GM23338 (cell line): ENCODE measurements at regions not wholly inside any gene's neighbourhood (a gene's known extent, or its start where the extent isn't known, plus 50 kb on each side); places are given as distances from the start of the nearest gene placed in this dataset.

Experiments used
- ATAC-seq: fragments of 200-7000 bp; cut with Tn5 transposase; 3 replicates; pipeline ENCODE4 v1.9.1; 2020
- DNase-seq: peaks from one replicate; pipeline ENCODE4 v3.0.0-alpha.2; 2015; ENCODE audit warnings: low spot score
- H2AFZ ChIP-seq: fragments of 200-600 bp; sonication (generic); 2 replicates; pipeline ENCODE4 v1.8.0; 2016; ENCODE audit warnings: antibody characterized with exemption, mild to moderate bottlenecking, moderate library complexity
- H3F3A ChIP-seq: fragments of 200-600 bp; sonication (generic); replicated peaks from 2 replicates; pipeline ENCODE4 v1.8.0; 2017; ENCODE audit warnings: antibody characterized with exemption, mixed run types, low read depth
- H3K27ac ChIP-seq: fragments of 200-600 bp; sonication (generic); 2 replicates; pipeline ENCODE4 v1.6.1; 2016; ENCODE audit warnings: low read depth
- H3K27me3 ChIP-seq: fragments of 200-600 bp; sonication (generic); 2 replicates; pipeline ENCODE4 v1.8.0; 2016; ENCODE audit warnings: mild to moderate bottlenecking, mixed run types, moderate library complexity; ENCODE audit not compliant: insufficient read depth
- H3K36me3 ChIP-seq: fragments of 200-600 bp; sonication (generic); 2 replicates; pipeline ENCODE4 v1.8.0; 2016; ENCODE audit warnings: mild to moderate bottlenecking; ENCODE audit not compliant: insufficient read depth
- H3K4me1 ChIP-seq: fragments of 200-600 bp; sonication (generic); 2 replicates; pipeline ENCODE4 v1.8.0; 2016; ENCODE audit warnings: mild to moderate bottlenecking, moderate library complexity; ENCODE audit not compliant: insufficient read depth
- H3K4me2 ChIP-seq: fragments of 200-600 bp; sonication (generic); 2 replicates; pipeline ENCODE4 v1.7.1; 2017; ENCODE audit warnings: mixed run types
- H3K4me3 ChIP-seq: fragments of 200-600 bp; sonication (generic); 2 replicates; pipeline ENCODE4 v1.6.1; 2016; ENCODE audit warnings: mixed run types
- H3K79me2 ChIP-seq: fragments of 200-600 bp; sonication (generic); replicated peaks from 2 replicates; pipeline ENCODE4 v1.8.0; 2017; ENCODE audit warnings: mild to moderate bottlenecking; ENCODE audit not compliant: insufficient read depth
- H3K9me2 ChIP-seq: fragments of 200-600 bp; sonication (generic); 2 replicates; pipeline ENCODE4 v1.8.0; 2017; ENCODE audit not compliant: insufficient read depth
- H4K20me1 ChIP-seq: fragments of 200-600 bp; sonication (generic); replicated peaks from 2 replicates; pipeline ENCODE4 v1.8.0; 2017; ENCODE audit warnings: mild to moderate bottlenecking; ENCODE audit not compliant: insufficient read depth
- H3K27ac Mint-ChIP-seq: 2 replicates; pipeline ENCODE4 v1.8.0; 2020; ENCODE audit warnings: inconsistent platforms, mild to moderate bottlenecking, moderate library complexity, mixed read lengths
- H3K27me3 Mint-ChIP-seq: 3 replicates; pipeline ENCODE4 v1.8.0; 2022; ENCODE audit warnings: low read depth, mild to moderate bottlenecking, moderate library complexity, mixed read lengths, inconsistent platforms; ENCODE audit not compliant: insufficient read depth, poor library complexity
- H3K36me3 Mint-ChIP-seq: 3 replicates; pipeline ENCODE4 v1.8.0; 2021; ENCODE audit warnings: low read depth, mild to moderate bottlenecking, inconsistent platforms, moderate library complexity, mixed read lengths
- H3K4me1 Mint-ChIP-seq: 3 replicates; pipeline ENCODE4 v1.8.0; 2020; ENCODE audit warnings: mild to moderate bottlenecking, inconsistent platforms, mixed read lengths
- H3K4me3 Mint-ChIP-seq: 3 replicates; pipeline ENCODE4 v1.8.0; 2021; ENCODE audit warnings: moderate library complexity, mild to moderate bottlenecking, inconsistent platforms, mixed read lengths
- H3K9me3 Mint-ChIP-seq: 3 replicates; pipeline ENCODE4 v1.8.0; 2020; ENCODE audit warnings: moderate library complexity, mild to moderate bottlenecking, inconsistent platforms, mixed read lengths
- CREB1 ChIP-seq: fragments of 250-450 bp; sonication (Bioruptor Pico); IDR thresholded peaks from 2 replicates; pipeline ENCODE4 v1.5.0; 2020; ENCODE audit warnings: low read depth, mild to moderate bottlenecking, moderate library complexity
- EZH2 ChIP-seq: fragments of 200-600 bp; sonication (generic); IDR thresholded peaks from one replicate; pipeline ENCODE4 v1.8.0; 2017; ENCODE audit warnings: antibody characterized with exemption, mild to moderate bottlenecking, low read depth; ENCODE audit not compliant: unreplicated experiment
- EZH2phosphoT487 ChIP-seq: fragments of 200-600 bp; sonication (generic); IDR thresholded peaks from one replicate; pipeline ENCODE4 v1.8.1; 2018; ENCODE audit warnings: antibody characterized with exemption; ENCODE audit not compliant: unreplicated experiment
- NANOG ChIP-seq: IDR thresholded peaks from 2 replicates; pipeline ENCODE4 v1.6.1; 2016; ENCODE audit warnings: antibody characterized with exemption, borderline replicate concordance
- STAT1 ChIP-seq: IDR thresholded peaks from one replicate; pipeline ENCODE4 v1.6.1; 2016; ENCODE audit warnings: antibody characterized with exemption; ENCODE audit not compliant: unreplicated experiment
- ZNF331 ChIP-seq: fragments of 250-450 bp; sonication (Bioruptor Pico); IDR thresholded peaks from 2 replicates; pipeline ENCODE4 v1.5.0; 2020; ENCODE audit warnings: low read depth, mild to moderate bottlenecking, moderate library complexity
- TF ChIP-seq, protein P1 (sequence below), 2 experiments: fragments of 200-600 bp in 1 of 2; sonication (generic) in 1 of 2; conservative IDR thresholded peaks; 2 replicates each; pipeline versions ENCODE4 v1.5.1 to v1.6.1; 2016 to 2017; ENCODE audit warnings: antibody characterized with exemption in 2 of 2, low read depth in 2 of 2, mild to moderate bottlenecking in 2 of 2, moderate library complexity in 1 of 2
- TF ChIP-seq, protein P2 (sequence below): IDR thresholded peaks from 2 replicates; pipeline ENCODE4 v1.6.1; 2016; ENCODE audit warnings: antibody characterized with exemption
- TF ChIP-seq, protein P3 (sequence below): fragments of 250-450 bp; sonication (Bioruptor Pico); IDR thresholded peaks from 2 replicates; pipeline ENCODE4 v1.5.0; 2020; ENCODE audit warnings: mild to moderate bottlenecking, moderate library complexity

DNA sequence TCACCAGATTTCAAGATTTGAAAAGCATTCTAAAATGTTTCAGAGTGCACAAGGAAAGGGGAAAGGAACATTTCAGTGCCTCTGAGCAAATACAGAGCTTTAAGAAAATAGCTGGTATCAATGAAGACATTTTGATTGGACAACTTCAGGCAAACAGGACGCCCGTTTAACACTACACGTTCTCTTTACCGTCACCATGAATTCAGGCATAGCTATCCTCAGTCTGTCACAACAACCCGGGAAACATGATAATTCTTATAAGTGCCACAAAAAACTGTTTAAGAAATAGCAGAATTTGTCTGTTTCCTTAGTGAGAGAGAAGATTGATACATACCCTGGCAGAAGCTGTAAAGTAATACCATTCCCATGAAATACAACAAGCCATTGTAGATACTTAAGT, 392.4 kb upstream of the PDE4D start (continued):
- TF ChIP-seq EZH2phosphoT487 = no peak
- TF ChIP-seq NANOG = no peak
- TF ChIP-seq ZNF331 = no peak
- TF ChIP-seq EZH2 = no peak
- TF ChIP-seq, protein P1, sequence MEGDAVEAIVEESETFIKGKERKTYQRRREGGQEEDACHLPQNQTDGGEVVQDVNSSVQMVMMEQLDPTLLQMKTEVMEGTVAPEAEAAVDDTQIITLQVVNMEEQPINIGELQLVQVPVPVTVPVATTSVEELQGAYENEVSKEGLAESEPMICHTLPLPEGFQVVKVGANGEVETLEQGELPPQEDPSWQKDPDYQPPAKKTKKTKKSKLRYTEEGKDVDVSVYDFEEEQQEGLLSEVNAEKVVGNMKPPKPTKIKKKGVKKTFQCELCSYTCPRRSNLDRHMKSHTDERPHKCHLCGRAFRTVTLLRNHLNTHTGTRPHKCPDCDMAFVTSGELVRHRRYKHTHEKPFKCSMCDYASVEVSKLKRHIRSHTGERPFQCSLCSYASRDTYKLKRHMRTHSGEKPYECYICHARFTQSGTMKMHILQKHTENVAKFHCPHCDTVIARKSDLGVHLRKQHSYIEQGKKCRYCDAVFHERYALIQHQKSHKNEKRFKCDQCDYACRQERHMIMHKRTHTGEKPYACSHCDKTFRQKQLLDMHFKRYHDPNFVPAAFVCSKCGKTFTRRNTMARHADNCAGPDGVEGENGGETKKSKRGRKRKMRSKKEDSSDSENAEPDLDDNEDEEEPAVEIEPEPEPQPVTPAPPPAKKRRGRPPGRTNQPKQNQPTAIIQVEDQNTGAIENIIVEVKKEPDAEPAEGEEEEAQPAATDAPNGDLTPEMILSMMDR (conservative IDR thresholded peaks at IDR 0.05; ENCODE audit: low read depth in 2 of 2) = no peak

DNA sequence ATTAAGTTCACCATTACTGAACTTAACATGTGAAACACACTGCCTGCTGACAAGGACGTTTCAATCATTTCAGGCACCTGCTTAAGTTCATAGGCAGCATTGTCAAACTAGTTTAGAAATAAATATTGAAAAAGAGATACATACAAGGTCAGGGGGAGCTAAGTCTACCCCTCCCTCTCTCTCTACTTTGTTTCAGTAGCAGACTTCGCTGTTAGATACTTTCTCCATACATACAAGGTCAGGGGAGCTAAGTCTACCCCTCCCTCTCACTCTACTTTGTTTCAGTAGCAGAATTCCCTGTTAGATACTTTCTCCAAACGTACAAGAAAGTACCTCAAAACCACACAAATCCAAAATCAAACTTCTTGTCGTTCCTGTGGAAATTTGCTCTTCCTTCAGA, 387.4 kb upstream of the PDE4D start:
- no peaks in the 10 kb centered on the region for H3K36me3 ChIP-seq
- Mint-ChIP-seq H3K27me3 (peaks cover 3% of the 10 kb centered on the region), H3K4me1 (peaks cover 12% of the 10 kb centered on the region; the same call in 2 of the 3 replicates), H3K27ac (no peak overlapping the region), H3K4me3 (no peak overlapping the region), H3K9me3 (no peaks in the 10 kb centered on the region), H3K36me3 (no peaks in the 10 kb centered on the region)
- H3K4me3 ChIP-seq = no peak overlapping the region
- peaks cover 3% of the 10 kb centered on the region; the same call in 1 of the 2 replicates for H3K4me1 ChIP-seq
- ATAC-seq = no peak
- no peaks in the 10 kb centered on the region for H3K9me2 ChIP-seq
- no peak overlapping the region for H3K4me2 ChIP-seq
- H3F3A ChIP-seq = no peaks in the 10 kb centered on the region
- no peak overlapping the region for H2AFZ ChIP-seq
- no peak for DNase-seq
- H3K27ac ChIP-seq = no peak overlapping the region
- no peaks in the 10 kb centered on the region for H3K79me2 ChIP-seq
- H3K27me3 ChIP-seq = no peaks in the 10 kb centered on the region
- no peaks in the 10 kb centered on the region for H4K20me1 ChIP-seq
- TF ChIP-seq, protein P2, sequence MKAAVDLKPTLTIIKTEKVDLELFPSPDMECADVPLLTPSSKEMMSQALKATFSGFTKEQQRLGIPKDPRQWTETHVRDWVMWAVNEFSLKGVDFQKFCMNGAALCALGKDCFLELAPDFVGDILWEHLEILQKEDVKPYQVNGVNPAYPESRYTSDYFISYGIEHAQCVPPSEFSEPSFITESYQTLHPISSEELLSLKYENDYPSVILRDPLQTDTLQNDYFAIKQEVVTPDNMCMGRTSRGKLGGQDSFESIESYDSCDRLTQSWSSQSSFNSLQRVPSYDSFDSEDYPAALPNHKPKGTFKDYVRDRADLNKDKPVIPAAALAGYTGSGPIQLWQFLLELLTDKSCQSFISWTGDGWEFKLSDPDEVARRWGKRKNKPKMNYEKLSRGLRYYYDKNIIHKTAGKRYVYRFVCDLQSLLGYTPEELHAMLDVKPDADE = no peak
- TF ChIP-seq, protein P1 (conservative IDR thresholded peaks at IDR 0.05; ENCODE audit: low read depth in 2 of 2) = no peak
- TF ChIP-seq, protein P3, sequence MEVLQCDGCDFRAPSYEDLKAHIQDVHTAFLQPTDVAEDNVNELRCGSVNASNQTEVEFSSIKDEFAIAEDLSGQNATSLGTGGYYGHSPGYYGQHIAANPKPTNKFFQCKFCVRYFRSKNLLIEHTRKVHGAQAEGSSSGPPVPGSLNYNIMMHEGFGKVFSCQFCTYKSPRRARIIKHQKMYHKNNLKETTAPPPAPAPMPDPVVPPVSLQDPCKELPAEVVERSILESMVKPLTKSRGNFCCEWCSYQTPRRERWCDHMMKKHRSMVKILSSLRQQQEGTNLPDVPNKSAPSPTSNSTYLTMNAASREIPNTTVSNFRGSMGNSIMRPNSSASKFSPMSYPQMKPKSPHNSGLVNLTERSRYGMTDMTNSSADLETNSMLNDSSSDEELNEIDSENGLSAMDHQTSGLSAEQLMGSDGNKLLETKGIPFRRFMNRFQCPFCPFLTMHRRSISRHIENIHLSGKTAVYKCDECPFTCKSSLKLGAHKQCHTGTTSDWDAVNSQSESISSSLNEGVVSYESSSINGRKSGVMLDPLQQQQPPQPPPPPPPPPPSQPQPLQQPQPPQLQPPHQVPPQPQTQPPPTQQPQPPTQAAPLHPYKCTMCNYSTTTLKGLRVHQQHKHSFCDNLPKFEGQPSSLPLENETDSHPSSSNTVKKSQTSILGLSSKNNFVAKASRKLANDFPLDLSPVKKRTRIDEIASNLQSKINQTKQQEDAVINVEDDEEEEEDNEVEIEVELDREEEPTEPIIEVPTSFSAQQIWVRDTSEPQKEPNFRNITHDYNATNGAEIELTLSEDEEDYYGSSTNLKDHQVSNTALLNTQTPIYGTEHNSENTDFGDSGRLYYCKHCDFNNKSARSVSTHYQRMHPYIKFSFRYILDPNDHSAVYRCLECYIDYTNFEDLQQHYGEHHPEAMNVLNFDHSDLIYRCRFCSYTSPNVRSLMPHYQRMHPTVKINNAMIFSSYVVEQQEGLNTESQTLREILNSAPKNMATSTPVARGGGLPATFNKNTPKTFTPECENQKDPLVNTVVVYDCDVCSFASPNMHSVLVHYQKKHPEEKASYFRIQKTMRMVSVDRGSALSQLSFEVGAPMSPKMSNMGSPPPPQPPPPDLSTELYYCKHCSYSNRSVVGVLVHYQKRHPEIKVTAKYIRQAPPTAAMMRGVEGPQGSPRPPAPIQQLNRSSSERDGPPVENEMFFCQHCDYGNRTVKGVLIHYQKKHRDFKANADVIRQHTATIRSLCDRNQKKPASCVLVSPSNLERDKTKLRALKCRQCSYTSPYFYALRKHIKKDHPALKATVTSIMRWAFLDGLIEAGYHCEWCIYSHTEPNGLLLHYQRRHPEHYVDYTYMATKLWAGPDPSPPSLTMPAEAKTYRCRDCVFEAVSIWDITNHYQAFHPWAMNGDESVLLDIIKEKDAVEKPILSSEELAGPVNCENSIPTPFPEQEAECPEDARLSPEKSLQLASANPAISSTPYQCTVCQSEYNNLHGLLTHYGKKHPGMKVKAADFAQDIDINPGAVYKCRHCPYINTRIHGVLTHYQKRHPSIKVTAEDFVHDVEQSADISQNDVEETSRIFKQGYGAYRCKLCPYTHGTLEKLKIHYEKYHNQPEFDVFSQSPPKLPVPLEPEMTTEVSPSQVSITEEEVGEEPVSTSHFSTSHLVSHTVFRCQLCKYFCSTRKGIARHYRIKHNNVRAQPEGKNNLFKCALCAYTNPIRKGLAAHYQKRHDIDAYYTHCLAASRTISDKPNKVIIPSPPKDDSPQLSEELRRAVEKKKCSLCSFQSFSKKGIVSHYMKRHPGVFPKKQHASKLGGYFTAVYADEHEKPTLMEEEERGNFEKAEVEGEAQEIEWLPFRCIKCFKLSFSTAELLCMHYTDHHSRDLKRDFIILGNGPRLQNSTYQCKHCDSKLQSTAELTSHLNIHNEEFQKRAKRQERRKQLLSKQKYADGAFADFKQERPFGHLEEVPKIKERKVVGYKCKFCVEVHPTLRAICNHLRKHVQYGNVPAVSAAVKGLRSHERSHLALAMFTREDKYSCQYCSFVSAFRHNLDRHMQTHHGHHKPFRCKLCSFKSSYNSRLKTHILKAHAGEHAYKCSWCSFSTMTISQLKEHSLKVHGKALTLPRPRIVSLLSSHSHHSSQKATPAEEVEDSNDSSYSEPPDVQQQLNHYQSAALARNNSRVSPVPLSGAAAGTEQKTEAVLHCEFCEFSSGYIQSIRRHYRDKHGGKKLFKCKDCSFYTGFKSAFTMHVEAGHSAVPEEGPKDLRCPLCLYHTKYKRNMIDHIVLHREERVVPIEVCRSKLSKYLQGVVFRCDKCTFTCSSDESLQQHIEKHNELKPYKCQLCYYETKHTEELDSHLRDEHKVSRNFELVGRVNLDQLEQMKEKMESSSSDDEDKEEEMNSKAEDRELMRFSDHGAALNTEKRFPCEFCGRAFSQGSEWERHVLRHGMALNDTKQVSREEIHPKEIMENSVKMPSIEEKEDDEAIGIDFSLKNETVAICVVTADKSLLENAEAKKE (CRISPR knock-in tag) = no peak
- TF ChIP-seq ZNF331 (no peak), EZH2phosphoT487 (no peak), STAT1 (no peak), NANOG (no peak), EZH2 (no peak), CREB1 (CRISPR knock-in tag) (no peak)
